ENCODE measurements at regions not wholly inside any gene's neighbourhood (a gene's known extent, or its start where the extent isn't known, plus 50 kb on each side); places are given as distances from the start of the nearest gene placed in this dataset.
A peak's percentile ranks its signal among the peaks of the same experiment; 100 is the strongest.

- POLR2A ChIA-PET = no interaction called here
- no peaks in the 10 kb centered on the region for H3K4me1 ChIP-seq (ENCODE audit: control extremely low read depth in 1 of 4, control insufficient read depth in 4 of 4, insufficient read depth in 4 of 4, low read length in 3 of 4)
- WGBS (ENCODE audit: insufficient coverage) = 100% methylated on average over 2 of the region's 3 CpGs
- DNase-seq = no peak
- no peaks in the 10 kb centered on the region for H3K36me3 ChIP-seq (ENCODE audit: control insufficient read depth in 4 of 4, insufficient read depth in 4 of 4, low read length in 3 of 4)
- no peak overlapping the region for H3K4me3 ChIP-seq (ENCODE audit: control insufficient read depth in 1 of 7, extremely low read depth in 1 of 7, insufficient read depth in 4 of 7, low read depth in 2 of 7, low read length in 6 of 7)
- peaks cover 0 to 2% (median 0%) of the 10 kb centered on the region in 5 experiments for H3K9me3 ChIP-seq (ENCODE audit: control extremely low read depth in 1 of 5, control insufficient read depth in 4 of 5, insufficient read depth in 2 of 5, low read depth in 1 of 5, low read length in 4 of 5)
- no peaks in the 10 kb centered on the region for H3K27me3 ChIP-seq (replicated peaks in 2 of 5; ENCODE audit: control insufficient read depth in 4 of 5, insufficient read depth in 5 of 5, low read length in 4 of 5)
- CTCF ChIA-PET = no interaction called here
- no peak overlapping the region for H3K27ac ChIP-seq (ENCODE audit: insufficient read depth in 1 of 2, low read depth in 1 of 2, low read length in 2 of 2, poor library complexity in 1 of 2, severe bottlenecking in 2 of 2)
Observed at GRCh38 chr6:91631227-91631626, 1044.4 kb upstream of the MAP3K7 start.

GRCh38 chr6:91626911-91627310 is 1040.0 kb upstream of the MAP3K7 start:
- ChIA-PET CTCF (no interaction called here), POLR2A (no interaction called here)
- Histone ChIP-seq H3K36me3 (ENCODE audit: control insufficient read depth in 4 of 4, insufficient read depth in 4 of 4, low read length in 3 of 4) (no peaks in the 10 kb centered on the region), H3K27me3 (replicated peaks in 2 of 5; ENCODE audit: control insufficient read depth in 4 of 5, insufficient read depth in 5 of 5, low read length in 4 of 5) (no peaks in the 10 kb centered on the region), H3K4me1 (ENCODE audit: control extremely low read depth in 1 of 4, control insufficient read depth in 4 of 4, insufficient read depth in 4 of 4, low read length in 3 of 4) (no peaks in the 10 kb centered on the region), H3K27ac (ENCODE audit: insufficient read depth in 1 of 2, low read depth in 1 of 2, low read length in 2 of 2, poor library complexity in 1 of 2, severe bottlenecking in 2 of 2) (no peak overlapping the region), H3K4me3 (ENCODE audit: control insufficient read depth in 1 of 7, extremely low read depth in 1 of 7, insufficient read depth in 4 of 7, low read depth in 2 of 7, low read length in 6 of 7) (no peak overlapping the region), H3K9me3 (ENCODE audit: control extremely low read depth in 1 of 5, control insufficient read depth in 4 of 5, insufficient read depth in 2 of 5, low read depth in 1 of 5, low read length in 4 of 5) (peaks cover 0 to 2% (median 0%) of the 10 kb centered on the region in 5 experiments)
- 100% methylated on average over 2 of the region's 4 CpGs for WGBS (ENCODE audit: insufficient coverage)
- DNase-seq = no peak

DNA sequence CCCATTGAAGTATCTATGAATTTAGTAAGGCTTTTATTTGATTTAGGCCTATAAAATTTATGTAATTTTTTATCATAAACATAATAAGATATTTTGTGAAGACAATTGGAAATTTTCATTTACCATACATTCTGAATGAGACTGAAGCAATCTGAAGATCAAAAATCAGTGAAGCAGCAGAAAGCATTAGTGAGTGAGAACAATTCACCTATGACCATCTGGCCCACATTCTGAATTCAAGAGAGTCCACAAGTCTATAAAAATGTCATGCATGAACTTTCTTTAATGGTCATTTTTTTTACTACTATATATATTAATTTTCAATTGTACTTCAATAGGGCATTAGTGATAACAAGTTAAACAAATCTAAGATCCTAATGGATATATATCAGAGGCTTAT is 1026.6 kb upstream of the MAP3K7 start:
- DNase-seq = no peak
- H3K4me1 ChIP-seq (ENCODE audit: control extremely low read depth in 1 of 4, control insufficient read depth in 4 of 4, insufficient read depth in 4 of 4, low read length in 3 of 4) = no peaks in the 10 kb centered on the region
- no peak overlapping the region for H3K4me3 ChIP-seq (ENCODE audit: control insufficient read depth in 1 of 7, extremely low read depth in 1 of 7, insufficient read depth in 4 of 7, low read depth in 2 of 7, low read length in 6 of 7)
- ChIA-PET POLR2A (no interaction called here), CTCF (no interaction called here)
- H3K27ac ChIP-seq (ENCODE audit: insufficient read depth in 1 of 2, low read depth in 1 of 2, low read length in 2 of 2, poor library complexity in 1 of 2, severe bottlenecking in 2 of 2) = no peak overlapping the region
- H3K27me3 ChIP-seq (replicated peaks in 2 of 5; ENCODE audit: control insufficient read depth in 4 of 5, insufficient read depth in 5 of 5, low read length in 4 of 5) = no peaks in the 10 kb centered on the region
- H3K36me3 ChIP-seq (ENCODE audit: control insufficient read depth in 4 of 4, insufficient read depth in 4 of 4, low read length in 3 of 4) = no peaks in the 10 kb centered on the region
- H3K9me3 ChIP-seq (ENCODE audit: control extremely low read depth in 1 of 5, control insufficient read depth in 4 of 5, insufficient read depth in 2 of 5, low read depth in 1 of 5, low read length in 4 of 5) = no peaks in the 10 kb centered on the region

GRCh38 chr6:91611190-91611589 is 1024.3 kb upstream of the MAP3K7 start:
- POLR2A ChIA-PET = no interaction called here
- no peak overlapping the region for H3K27ac ChIP-seq (ENCODE audit: insufficient read depth in 1 of 2, low read depth in 1 of 2, low read length in 2 of 2, poor library complexity in 1 of 2, severe bottlenecking in 2 of 2)
- WGBS (ENCODE audit: insufficient coverage) = 100% methylated on average over 2 of the region's 7 CpGs
- no peaks in the 10 kb centered on the region for H3K4me1 ChIP-seq (ENCODE audit: control extremely low read depth in 1 of 4, control insufficient read depth in 4 of 4, insufficient read depth in 4 of 4, low read length in 3 of 4)
- H3K4me3 ChIP-seq (ENCODE audit: control insufficient read depth in 1 of 7, extremely low read depth in 1 of 7, insufficient read depth in 4 of 7, low read depth in 2 of 7, low read length in 6 of 7) = no peak overlapping the region
- H3K36me3 ChIP-seq (ENCODE audit: control insufficient read depth in 4 of 4, insufficient read depth in 4 of 4, low read length in 3 of 4) = no peaks in the 10 kb centered on the region
- H3K27me3 ChIP-seq (replicated peaks in 2 of 5; ENCODE audit: control insufficient read depth in 4 of 5, insufficient read depth in 5 of 5, low read length in 4 of 5) = no peaks in the 10 kb centered on the region
- CTCF ChIA-PET = no interaction called here
- H3K9me3 ChIP-seq (ENCODE audit: control extremely low read depth in 1 of 5, control insufficient read depth in 4 of 5, insufficient read depth in 2 of 5, low read depth in 1 of 5, low read length in 4 of 5) = no peaks in the 10 kb centered on the region
- DNase-seq = no peak

GRCh38 chr6:91608428-91608827 is 1021.6 kb upstream of the MAP3K7 start:
- H3K4me1 ChIP-seq (ENCODE audit: control extremely low read depth in 1 of 4, control insufficient read depth in 4 of 4, insufficient read depth in 4 of 4, low read length in 3 of 4) = no peaks in the 10 kb centered on the region
- 80% methylated on average over 1 of the region's 1 CpG for WGBS (ENCODE audit: insufficient coverage)
- DNase-seq = no peak
- H3K9me3 ChIP-seq (ENCODE audit: control extremely low read depth in 1 of 5, control insufficient read depth in 4 of 5, insufficient read depth in 2 of 5, low read depth in 1 of 5, low read length in 4 of 5) = no peaks in the 10 kb centered on the region
- no peak overlapping the region for H3K4me3 ChIP-seq (ENCODE audit: control insufficient read depth in 1 of 7, extremely low read depth in 1 of 7, insufficient read depth in 4 of 7, low read depth in 2 of 7, low read length in 6 of 7)
- H3K27ac ChIP-seq (ENCODE audit: insufficient read depth in 1 of 2, low read depth in 1 of 2, low read length in 2 of 2, poor library complexity in 1 of 2, severe bottlenecking in 2 of 2) = no peak overlapping the region
- no peaks in the 10 kb centered on the region for H3K27me3 ChIP-seq (replicated peaks in 2 of 5; ENCODE audit: control insufficient read depth in 4 of 5, insufficient read depth in 5 of 5, low read length in 4 of 5)
- POLR2A ChIA-PET = no interaction called here
- CTCF ChIA-PET = interaction anchor here (1.2 kb wide), 1 partner anchor 11 kb away, joined by 3 read pairs; no protein-coding TSS in a partner anchor
- H3K36me3 ChIP-seq (ENCODE audit: control insufficient read depth in 4 of 4, insufficient read depth in 4 of 4, low read length in 3 of 4) = no peaks in the 10 kb centered on the region

DNA sequence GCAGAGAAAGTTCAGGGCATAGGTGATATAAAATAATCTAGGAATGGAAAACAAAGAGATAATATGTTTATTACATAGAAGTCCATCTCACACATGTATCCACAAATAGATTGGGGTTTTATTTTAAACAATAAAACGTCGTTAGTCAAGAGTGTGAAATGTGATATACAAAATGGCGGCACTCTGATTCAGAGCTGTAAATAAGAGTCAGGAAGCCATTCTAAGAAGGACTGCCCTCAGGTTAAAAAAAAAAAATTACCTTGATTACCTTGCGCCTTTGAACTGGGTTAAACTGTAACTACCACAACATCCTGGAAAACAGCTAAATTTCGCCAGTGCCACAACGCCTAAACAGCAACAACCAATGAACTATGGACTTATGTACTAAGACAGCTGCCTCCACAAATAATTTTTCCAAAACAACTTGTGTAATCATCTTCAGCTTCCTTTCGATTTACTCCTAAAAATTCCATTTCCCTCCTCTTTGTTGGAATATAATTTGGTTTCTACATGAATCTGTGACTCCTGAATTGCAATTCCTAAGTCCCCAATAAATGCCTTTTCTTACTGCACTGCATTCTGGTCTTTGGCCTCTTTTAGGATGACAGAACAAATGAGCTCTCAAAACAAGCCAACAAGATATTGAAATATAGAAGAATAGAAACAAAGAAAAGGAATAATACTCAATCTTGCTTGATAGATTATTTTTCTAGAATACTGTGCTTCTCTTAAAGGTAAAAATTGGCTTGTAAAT is 1019.5 kb upstream of the MAP3K7 start:
- no peaks in the 10 kb centered on the region for H3K36me3 ChIP-seq (ENCODE audit: control insufficient read depth in 4 of 4, insufficient read depth in 4 of 4, low read length in 3 of 4)
- H3K27me3 ChIP-seq (replicated peaks in 2 of 5; ENCODE audit: control insufficient read depth in 4 of 5, insufficient read depth in 5 of 5, low read length in 4 of 5) = no peaks in the 10 kb centered on the region
- ChIA-PET CTCF (no interaction called here), POLR2A (interaction anchor here (0.5 to 0.6 kb wide), 2 partner anchors 129 to 1601 kb away, joined by 3 read pairs; no protein-coding TSS in a partner anchor)
- H3K27ac ChIP-seq (ENCODE audit: insufficient read depth in 1 of 2, low read depth in 1 of 2, low read length in 2 of 2, poor library complexity in 1 of 2, severe bottlenecking in 2 of 2) = no peak overlapping the region
- H3K4me1 ChIP-seq (ENCODE audit: control extremely low read depth in 1 of 4, control insufficient read depth in 4 of 4, insufficient read depth in 4 of 4, low read length in 3 of 4) = no peaks in the 10 kb centered on the region
- 100% methylated on average over 2 of the region's 7 CpGs for WGBS (ENCODE audit: insufficient coverage)
- H3K9me3 ChIP-seq (ENCODE audit: control extremely low read depth in 1 of 5, control insufficient read depth in 4 of 5, insufficient read depth in 2 of 5, low read depth in 1 of 5, low read length in 4 of 5) = no peaks in the 10 kb centered on the region
- DNase-seq = no peak
- no peak overlapping the region for H3K4me3 ChIP-seq (ENCODE audit: control insufficient read depth in 1 of 7, extremely low read depth in 1 of 7, insufficient read depth in 4 of 7, low read depth in 2 of 7, low read length in 6 of 7)

GRCh38 chr6:91600561-91600960 is 1013.7 kb upstream of the MAP3K7 start:
- no peaks in the 10 kb centered on the region for H3K36me3 ChIP-seq (ENCODE audit: control insufficient read depth in 4 of 4, insufficient read depth in 4 of 4, low read length in 3 of 4)
- no peak overlapping the region for H3K27ac ChIP-seq (ENCODE audit: insufficient read depth in 1 of 2, low read depth in 1 of 2, low read length in 2 of 2, poor library complexity in 1 of 2, severe bottlenecking in 2 of 2)
- H3K4me3 ChIP-seq (ENCODE audit: control insufficient read depth in 1 of 7, extremely low read depth in 1 of 7, insufficient read depth in 4 of 7, low read depth in 2 of 7, low read length in 6 of 7) = no peak overlapping the region
- no peaks in the 10 kb centered on the region for H3K27me3 ChIP-seq (replicated peaks in 2 of 5; ENCODE audit: control insufficient read depth in 4 of 5, insufficient read depth in 5 of 5, low read length in 4 of 5)
- ChIA-PET POLR2A (no interaction called here), CTCF (interaction anchor here (1.1 kb wide), 1 partner anchor 15 kb away, joined by 3 read pairs; no protein-coding TSS in a partner anchor)
- peaks cover 0 to 3% (median 0%) of the 10 kb centered on the region in 4 experiments for H3K4me1 ChIP-seq (ENCODE audit: control extremely low read depth in 1 of 4, control insufficient read depth in 4 of 4, insufficient read depth in 4 of 4, low read length in 3 of 4)
- 100% methylated on average over 1 of the region's 2 CpGs for WGBS (ENCODE audit: insufficient coverage)
- H3K9me3 ChIP-seq (ENCODE audit: control extremely low read depth in 1 of 5, control insufficient read depth in 4 of 5, insufficient read depth in 2 of 5, low read depth in 1 of 5, low read length in 4 of 5) = no peaks in the 10 kb centered on the region
- peak in 2 of 3 donors; percentile 1 to 12 for DNase-seq

All from common myeloid progenitor, CD34-positive (primary cell).